Daoy (cell line): ENCODE measurements at regions not wholly inside any gene's neighbourhood (a gene's known extent, or its start where the extent isn't known, plus 50 kb on each side); places are given as distances from the start of the nearest gene placed in this dataset.
A peak's percentile ranks its signal among the peaks of the same experiment; 100 is the strongest.

Experiments used
- DNase-seq: peaks from one replicate; pipeline ENCODE4 v3.0.0-alpha.2; 2015; ENCODE audit warnings: low read depth

DNA sequence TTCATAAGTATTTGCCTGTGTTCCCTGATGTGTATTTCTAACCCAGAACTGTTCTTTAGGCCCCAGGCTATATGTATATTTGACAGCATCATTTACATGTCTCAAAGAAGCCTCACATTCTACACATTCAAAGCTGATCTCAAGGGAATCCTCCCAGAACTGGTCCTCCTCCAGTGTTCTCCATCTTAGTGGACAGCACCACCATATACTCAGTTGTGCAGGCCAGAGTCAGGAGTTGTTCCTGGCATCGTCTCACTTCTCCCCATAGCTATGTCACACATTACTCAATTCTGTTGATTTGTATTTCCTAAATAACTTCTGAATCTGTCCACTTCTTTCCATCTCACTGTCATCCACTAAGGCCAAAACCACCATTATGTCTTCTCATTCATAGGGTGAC, 82.8 kb upstream of the TRPC3 start:
- DNase-seq = no peak

DNA sequence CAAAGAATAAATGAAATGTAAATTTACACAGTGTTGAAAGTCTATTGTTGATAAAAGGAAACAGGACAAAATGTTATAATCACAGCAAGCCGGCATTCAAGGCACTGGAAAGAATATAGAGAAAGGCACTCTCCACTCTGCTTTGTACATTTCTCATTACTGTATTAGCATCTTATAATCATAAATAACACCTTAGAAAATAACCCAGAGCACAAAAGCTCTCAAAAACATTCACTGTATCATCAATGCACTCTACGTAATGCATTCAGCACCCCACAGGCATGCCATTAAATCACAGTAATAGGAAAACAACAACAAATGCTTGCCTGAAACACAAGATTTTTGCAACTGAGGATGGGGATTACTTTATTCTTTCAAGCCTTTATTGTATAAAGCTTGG, 75.3 kb upstream of the TRPC3 start:
- DNase-seq = no peak

DNA sequence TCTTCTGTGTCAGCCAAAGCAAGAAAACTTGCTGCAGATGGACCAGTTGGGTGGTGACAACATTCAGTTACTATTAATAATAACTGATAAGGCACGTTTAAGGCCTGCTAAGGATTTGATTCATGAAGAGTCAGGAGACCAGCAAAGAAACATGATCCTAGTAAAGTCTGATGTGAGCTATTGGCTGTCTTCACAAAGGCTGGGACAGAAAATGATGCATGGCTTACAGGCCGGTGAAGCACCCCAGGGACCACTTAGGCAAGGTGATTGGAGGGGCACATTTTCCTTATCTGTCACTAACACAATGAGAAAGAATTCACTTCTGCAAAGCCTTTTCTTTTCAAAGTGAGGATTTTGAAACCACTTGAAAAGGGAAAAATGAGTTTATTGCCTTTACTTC, 65.4 kb upstream of the TRPC3 start:
- no peak for DNase-seq

DNA sequence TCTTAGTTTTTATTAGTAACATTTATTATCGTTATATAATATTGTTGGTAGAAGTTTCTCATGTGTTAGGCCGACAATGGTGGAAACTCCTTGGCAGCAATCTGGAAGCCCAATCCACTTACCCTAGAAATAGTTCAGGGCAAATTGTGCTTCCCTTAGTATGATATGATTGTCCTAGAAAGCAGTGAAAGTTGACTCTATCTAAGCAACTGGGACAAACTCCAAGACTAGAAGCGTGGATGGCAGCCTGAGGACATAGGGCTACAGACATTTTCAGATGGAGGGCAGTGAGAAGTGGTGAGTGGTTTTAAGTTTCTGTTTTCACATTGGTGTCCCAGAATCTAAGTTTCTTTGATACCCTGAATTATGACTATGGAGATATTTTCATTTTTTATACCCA, 63.3 kb upstream of the TRPC3 start:
- no peak for DNase-seq

DNA sequence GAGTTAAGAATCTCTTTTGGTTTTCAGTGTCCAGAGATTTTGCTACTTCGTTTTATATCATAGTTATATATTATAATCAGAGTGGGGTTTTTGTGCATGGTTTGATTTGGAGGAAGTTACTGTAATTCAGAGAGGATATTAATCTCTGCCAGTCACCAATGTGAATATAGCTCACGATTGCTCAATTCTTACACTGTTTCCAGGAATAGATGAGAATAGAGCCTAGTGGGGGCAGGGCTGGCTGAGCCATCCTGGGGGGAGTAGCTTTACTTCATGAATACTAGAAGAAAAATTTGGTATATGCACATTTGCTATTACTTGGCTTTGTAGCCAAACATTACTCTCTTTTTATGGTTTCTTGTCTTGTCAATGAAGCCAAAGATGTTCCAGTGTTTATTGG, 60.9 kb upstream of the TRPC3 start:
- no peak for DNase-seq

DNA sequence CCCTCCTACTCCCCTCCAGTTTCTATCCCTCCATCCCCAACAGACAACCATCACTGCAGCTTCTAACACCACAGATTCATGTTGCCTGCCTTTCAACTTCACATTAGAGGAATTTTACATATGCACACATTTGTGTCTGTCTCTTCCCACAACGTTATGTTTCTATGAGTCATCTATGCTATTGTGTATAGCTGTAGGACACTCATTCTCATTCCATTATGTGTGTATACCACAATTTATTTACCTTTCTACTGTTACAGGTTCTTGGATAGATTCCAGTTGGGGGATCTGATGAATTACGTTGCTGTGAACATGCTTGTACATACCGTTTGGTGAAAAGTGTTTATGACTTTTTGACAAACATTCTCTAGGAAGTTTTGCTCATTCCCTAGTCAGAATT, 58.8 kb upstream of the TRPC3 start:
- DNase-seq = peak; percentile 16

DNA sequence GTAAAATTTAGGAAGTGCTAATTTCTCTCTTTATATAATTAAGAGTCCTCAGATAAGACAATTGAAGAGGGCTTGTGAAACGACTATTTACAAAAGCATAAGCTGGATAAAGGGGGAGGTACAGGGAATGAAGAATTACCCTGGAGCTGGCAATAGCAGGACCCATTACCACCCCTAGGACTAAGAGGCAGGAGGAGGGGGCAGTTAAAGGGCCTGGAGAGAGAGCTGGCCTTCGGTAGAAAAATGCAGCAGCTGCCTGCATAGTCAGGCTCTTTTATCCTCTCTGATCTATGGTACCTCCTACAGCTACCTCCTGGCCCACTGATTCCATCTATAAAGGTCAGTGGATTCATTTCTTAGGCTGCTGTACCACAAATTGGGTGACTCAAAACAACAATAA, 57.7 kb upstream of the TRPC3 start:
- no peak for DNase-seq

DNA sequence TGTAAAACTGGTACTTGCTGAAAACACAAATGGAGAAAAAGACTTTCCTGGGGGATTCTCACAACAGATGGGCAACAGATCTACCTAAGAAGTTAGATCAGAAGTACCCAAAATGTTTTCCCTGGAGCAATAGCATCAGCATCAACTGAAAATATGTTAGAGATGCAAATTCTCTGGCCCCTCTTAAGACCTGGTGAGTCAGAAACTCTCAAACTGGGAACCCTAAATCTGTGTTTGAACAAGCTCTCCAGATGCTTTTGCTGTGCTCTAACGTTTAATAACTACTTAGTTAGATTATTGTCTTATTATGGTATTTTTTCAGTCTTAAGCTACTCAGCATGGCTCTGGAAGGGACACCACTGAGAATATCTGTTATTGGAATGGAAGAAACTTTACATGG, 55.2 kb upstream of the TRPC3 start:
- no peak for DNase-seq

DNA sequence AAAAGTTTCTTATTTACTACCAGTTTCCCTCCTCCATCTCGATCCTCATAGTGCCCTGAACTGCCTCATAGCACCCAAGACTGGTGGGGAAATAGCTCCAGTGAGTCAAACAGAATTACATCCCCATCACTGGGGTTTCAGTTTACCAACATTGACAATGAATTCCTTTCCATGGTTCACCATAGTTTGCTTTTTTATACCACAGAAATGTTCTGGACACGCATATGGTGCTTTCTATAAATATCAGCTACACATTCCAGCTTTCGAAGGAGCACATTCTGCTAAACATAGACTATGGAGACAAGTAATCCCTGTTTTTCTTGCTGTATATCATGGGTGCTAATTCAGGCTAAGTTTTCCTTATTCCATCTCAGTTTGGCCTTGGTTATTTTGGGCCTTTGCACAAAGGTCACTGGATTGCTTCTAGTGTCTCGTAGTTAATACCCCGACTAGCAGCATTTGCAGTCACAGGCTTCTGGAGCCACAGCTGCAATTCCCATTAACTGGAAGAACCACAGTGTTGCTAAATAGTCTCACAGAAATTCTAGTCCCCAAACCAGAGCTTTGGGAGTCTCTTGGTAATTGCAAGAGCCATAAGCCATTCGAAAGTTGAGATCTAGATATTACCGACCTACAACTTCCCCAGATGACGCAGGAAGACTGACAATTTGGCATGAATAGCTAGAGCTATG, 53.4 kb upstream of the TRPC3 start:
- DNase-seq = no peak

DNA sequence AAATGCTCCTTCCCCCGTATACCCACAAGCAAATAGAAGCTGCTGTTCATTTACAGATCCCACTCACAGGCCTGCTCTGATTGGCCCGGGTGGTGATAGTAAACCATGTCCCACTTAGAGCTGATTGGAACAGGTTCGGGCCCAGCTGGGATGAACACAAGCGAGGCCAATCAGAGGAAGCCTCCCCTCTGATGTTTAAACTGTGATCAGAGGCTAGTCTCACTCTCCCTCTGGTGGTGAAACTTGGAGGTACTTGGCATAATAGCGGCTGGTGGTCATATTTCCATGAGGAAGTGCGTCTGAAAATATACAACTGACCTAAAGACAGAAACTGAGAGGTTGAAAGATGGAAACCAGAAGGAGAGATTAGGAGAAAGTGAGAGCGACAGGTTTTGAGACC, 51.5 kb upstream of the TRPC3 start:
- DNase-seq = peak; percentile 4
